Endothelial cell of umbilical vein (primary cell): ENCODE measurements at regions not wholly inside any gene's neighbourhood (a gene's known extent, or its start where the extent isn't known, plus 50 kb on each side); places are given as distances from the start of the nearest gene placed in this dataset.

ENCODE experiments used
- BruUV-seq: library from RNA; stranded (reverse); fragments of 400-500 nt; replicated peaks from 2 replicates; lab custom pipeline; 2021; lab: Mats Ljungman, UMichigan
- CTCF ChIA-PET: fragments of 300-600, 350-600 bp; sonication (Branson Sonifier 250); formaldehyde crosslinking; loops from one replicate; lab custom pipeline; 2021; ENCODE audit warnings: antibody characterized with exemption, inconsistent platforms; lab: Charles Lee
- POLR2A ChIA-PET: fragments of 300-600, 350-600 bp; sonication (Branson Sonifier 250); formaldehyde crosslinking; loops from one replicate; lab custom pipeline; 2021; ENCODE audit warnings: antibody characterized with exemption, inconsistent platforms; lab: Charles Lee
- DNase-seq: peaks from one replicate; pipeline ENCODE4 v3.0.0-alpha.2; 2011; ENCODE audit warnings: low read depth, low spot score
- FAIRE-seq: peaks from 2 replicates; lab custom pipeline; 2011; peaks lifted over from hg19 to GRCh38; lab: Jason Lieb, UNC
- H2AFZ ChIP-seq: 2 replicates; pipeline ENCODE4 v1.6.0; 2012; ENCODE audit warnings: low read depth, low read length, control low read depth, inconsistent platforms
- H3K27ac ChIP-seq: 2 replicates; pipeline ENCODE4 v1.5.1; 2011; ENCODE audit warnings: low read depth, mild to moderate bottlenecking, control low read depth, low read length, moderate library complexity; ENCODE audit not compliant: insufficient read depth
- H3K27me3 ChIP-seq, 2 experiments: 2 replicates each; pipeline versions ENCODE4 v1.6.0 to v1.6.1; 2011; ENCODE audit warnings: low read length in 2 of 2, mixed read lengths in 1 of 2; ENCODE audit not compliant: control insufficient read depth in 2 of 2, insufficient read depth in 2 of 2
- H3K36me3 ChIP-seq, 2 experiments: 2 replicates in 1 of 2; 3 replicates in 1 of 2; pipeline ENCODE4 v1.5.1; 2011; ENCODE audit warnings: low read length in 2 of 2, mild to moderate bottlenecking in 1 of 2, moderate library complexity in 1 of 2; ENCODE audit not compliant: control insufficient read depth in 2 of 2, insufficient read depth in 2 of 2; ENCODE audit errors: extremely low read depth in 1 of 2
- H3K4me1 ChIP-seq: 3 replicates; pipeline ENCODE4 v1.5.1; 2011; ENCODE audit warnings: mild to moderate bottlenecking, low read length; ENCODE audit not compliant: control insufficient read depth, insufficient read depth; ENCODE audit errors: extremely low read depth
- H3K4me2 ChIP-seq: 2 replicates; pipeline ENCODE4 v1.6.1; 2011; ENCODE audit warnings: low read length, control low read depth, mixed read lengths; ENCODE audit not compliant: insufficient read depth
- H3K4me3 ChIP-seq, 3 experiments: fragments of 200-600 bp in 1 of 3; sonication (generic), shearing (Covaris generic) in 1 of 3; replicated peaks in 1 of 3; 2 replicates each; pipeline ENCODE4 v1.5.1; 2011 to 2016; ENCODE audit warnings: control low read depth in 3 of 3, low read length in 3 of 3, mild to moderate bottlenecking in 2 of 3, inconsistent platforms in 1 of 3, low read depth in 1 of 3, moderate library complexity in 1 of 3; ENCODE audit not compliant: insufficient read depth in 1 of 3
- H3K79me2 ChIP-seq: 2 replicates; pipeline ENCODE4 v1.6.0; 2012; ENCODE audit warnings: low read length, inconsistent platforms; ENCODE audit not compliant: control insufficient read depth, insufficient read depth
- H3K9ac ChIP-seq: replicated peaks from 2 replicates; pipeline ENCODE3; 2011; ENCODE audit warnings: low read length, control low read depth; ENCODE audit not compliant: insufficient read depth; ENCODE audit errors: extremely low read depth
- H3K9me1 ChIP-seq: replicated peaks from 3 replicates; pipeline ENCODE4 v1.6.0; 2011; ENCODE audit warnings: mild to moderate bottlenecking, low read length; ENCODE audit not compliant: control insufficient read depth, insufficient read depth; ENCODE audit errors: extremely low read depth
- H3K9me3 ChIP-seq: replicated peaks from 2 replicates; pipeline ENCODE4 v1.5.1; 2012; ENCODE audit warnings: low read length, inconsistent platforms; ENCODE audit not compliant: control insufficient read depth, insufficient read depth
- H4K20me1 ChIP-seq: replicated peaks from 2 replicates; pipeline ENCODE3; 2011; ENCODE audit warnings: mild to moderate bottlenecking, low read length; ENCODE audit not compliant: control insufficient read depth, insufficient read depth; ENCODE audit errors: extremely low read depth
- EZH2 ChIP-seq: IDR thresholded peaks from 2 replicates; pipeline ENCODE4 v1.6.1; 2012; ENCODE audit warnings: borderline replicate concordance, low read depth, mild to moderate bottlenecking, moderate library complexity, low read length, inconsistent platforms; ENCODE audit not compliant: severe bottlenecking
- FOS ChIP-seq: IDR thresholded peaks from 2 replicates; pipeline ENCODE4 v1.6.1; 2011; ENCODE audit warnings: mild to moderate bottlenecking, low read length, moderate library complexity, borderline replicate concordance; ENCODE audit not compliant: insufficient read depth
- GATA2 ChIP-seq: IDR thresholded peaks from 2 replicates; pipeline ENCODE4 v1.7.0; 2011; ENCODE audit warnings: low read depth, mild to moderate bottlenecking, moderate library complexity, mixed read lengths, low read length; ENCODE audit not compliant: insufficient read length, insufficient read depth
- JUN ChIP-seq: IDR thresholded peaks from 2 replicates; pipeline ENCODE4 v1.6.1; 2011; ENCODE audit warnings: borderline replicate concordance, low read depth; ENCODE audit not compliant: insufficient read length, insufficient read depth
- MYC ChIP-seq: IDR thresholded peaks from one replicate; pipeline ENCODE4 v1.6.1; 2011; ENCODE audit warnings: mild to moderate bottlenecking, low read depth, low read length
- POLR2A ChIP-seq: IDR thresholded peaks from 2 replicates; pipeline ENCODE4 v1.6.1; 2012; ENCODE audit warnings: low read depth, mild to moderate bottlenecking, control low read depth, low read length
- POLR2AphosphoS5 ChIP-seq: IDR thresholded peaks from 2 replicates; pipeline ENCODE4 v1.6.1; 2012; ENCODE audit warnings: low read depth, mild to moderate bottlenecking, control low read depth, low read length, moderate library complexity; ENCODE audit not compliant: insufficient read depth
- dilution Hi-C: fragments of 300-500 bp; cut with MboI; formaldehyde crosslinking; loops from one replicate; pipeline ENCODE4 v1.15.0; 2019; ENCODE audit warnings: low sequenced_read_pairs; ENCODE audit not compliant: extremely low pct_ligation_motif_present
- intact Hi-C: fragments of 100-400 bp; cut with micrococcal nuclease; formaldehyde crosslinking; loops from one replicate; pipeline ENCODE4 v1.10.0; 2022
- TF ChIP-seq, protein P1 (sequence below), 2 donors: IDR thresholded peaks; 1 replicate in 1 of 2; 2 replicates in 1 of 2; pipeline ENCODE4 v1.5.1; 2011; ENCODE audit warnings: low read length in 2 of 2, mild to moderate bottlenecking in 2 of 2, moderate library complexity in 2 of 2, control low read depth in 1 of 2, inconsistent platforms in 1 of 2, low read depth in 1 of 2; ENCODE audit not compliant: insufficient read depth in 1 of 2; ENCODE audit errors: extremely low read depth in 1 of 2
- TF ChIP-seq, protein P2 (sequence below): IDR thresholded peaks from 2 replicates; pipeline ENCODE4 v1.6.1; 2011; ENCODE audit not compliant: insufficient read depth, insufficient read length

DNA sequence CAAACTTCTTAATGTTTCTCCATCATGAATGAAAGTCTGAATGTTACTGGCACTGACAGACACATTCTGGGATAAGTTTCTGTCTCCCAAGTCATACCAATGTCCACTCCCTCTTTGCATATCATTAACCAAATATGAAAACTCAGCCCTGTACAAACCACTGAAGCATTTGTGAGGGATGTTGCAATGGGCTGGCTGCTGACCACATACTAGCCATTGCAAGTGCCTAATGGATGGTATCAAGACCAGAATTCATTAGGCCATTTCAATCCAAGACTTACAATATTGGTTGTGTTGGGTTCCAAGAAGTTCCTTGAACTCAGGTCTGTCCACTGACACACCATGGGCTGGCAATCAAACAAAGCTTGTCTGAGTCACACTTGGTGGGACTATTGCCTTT is 73.8 kb downstream of the CBLN2 start:
- dilution Hi-C loops (no loop called here), intact Hi-C loops (no loop called here)
- no peak overlapping the region for H3K9ac ChIP-seq
- H3K9me1 ChIP-seq: no peaks in the 10 kb centered on the region
- no peaks in the 10 kb centered on the region for H3K36me3 ChIP-seq
- H3K27ac ChIP-seq: no peak overlapping the region
- no peaks in the 10 kb centered on the region for H3K4me1 ChIP-seq
- no peak overlapping the region for H3K4me2 ChIP-seq
- H2AFZ ChIP-seq: no peak overlapping the region
- no peak for FAIRE-seq
- ChIA-PET CTCF (no interaction called here), POLR2A (no interaction called here)
- no peak overlapping the region for H3K4me3 ChIP-seq
- no peak for DNase-seq
- H4K20me1 ChIP-seq: no peaks in the 10 kb centered on the region
- H3K9me3 ChIP-seq: no peaks in the 10 kb centered on the region
- TF ChIP-seq POLR2AphosphoS5 (no peak), FOS (no peak), POLR2A (no peak), GATA2 (no peak), JUN (no peak)
- H3K27me3 ChIP-seq: no peaks in the 10 kb centered on the region
- no TSS peak for BruUV-seq
- no peaks in the 10 kb centered on the region for H3K79me2 ChIP-seq

DNA sequence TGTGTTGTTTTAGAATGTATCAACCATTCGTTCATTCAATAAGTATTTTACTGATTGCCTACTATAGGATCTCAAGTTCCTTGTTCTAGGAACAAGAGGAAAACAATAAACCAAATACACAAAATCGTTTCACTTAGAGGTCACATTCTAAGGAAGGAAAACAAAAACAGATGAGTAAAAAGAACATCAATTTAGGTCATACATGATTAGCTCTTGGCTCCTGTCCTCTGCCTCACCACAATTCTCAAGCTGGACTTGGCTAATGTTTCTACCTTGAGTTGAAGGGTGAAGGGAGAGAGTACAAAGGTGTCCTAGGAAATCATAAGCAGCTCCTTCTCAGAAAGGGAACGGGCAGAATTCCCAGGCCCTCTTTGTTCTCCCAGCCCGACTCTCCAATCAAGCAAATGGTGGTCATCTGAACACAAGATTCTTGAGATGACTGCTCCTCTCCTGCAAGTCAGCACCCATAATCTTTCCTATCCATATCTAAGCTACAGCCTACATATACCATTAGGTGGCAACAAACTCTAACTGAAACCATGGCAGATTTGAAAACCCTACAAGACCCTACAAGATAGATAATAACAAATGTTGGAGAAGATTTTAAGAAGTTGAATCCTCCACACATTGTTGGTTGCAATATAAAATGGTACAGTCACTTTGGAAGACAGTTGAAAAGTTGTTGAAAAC is 76.0 kb downstream of the CBLN2 start:
- BruUV-seq: no TSS peak
- CTCF ChIA-PET: no interaction called here
- intact Hi-C loops: no loop called here

More for the DNA sequence above, 76.0 kb downstream of the CBLN2 start:
- no peak overlapping the region for H3K27ac ChIP-seq
- TF ChIP-seq MYC (no peak), GATA2 (no peak), FOS (no peak), POLR2AphosphoS5 (no peak), EZH2 (no peak), JUN (no peak), POLR2A (no peak)
- TF ChIP-seq, protein P1, sequence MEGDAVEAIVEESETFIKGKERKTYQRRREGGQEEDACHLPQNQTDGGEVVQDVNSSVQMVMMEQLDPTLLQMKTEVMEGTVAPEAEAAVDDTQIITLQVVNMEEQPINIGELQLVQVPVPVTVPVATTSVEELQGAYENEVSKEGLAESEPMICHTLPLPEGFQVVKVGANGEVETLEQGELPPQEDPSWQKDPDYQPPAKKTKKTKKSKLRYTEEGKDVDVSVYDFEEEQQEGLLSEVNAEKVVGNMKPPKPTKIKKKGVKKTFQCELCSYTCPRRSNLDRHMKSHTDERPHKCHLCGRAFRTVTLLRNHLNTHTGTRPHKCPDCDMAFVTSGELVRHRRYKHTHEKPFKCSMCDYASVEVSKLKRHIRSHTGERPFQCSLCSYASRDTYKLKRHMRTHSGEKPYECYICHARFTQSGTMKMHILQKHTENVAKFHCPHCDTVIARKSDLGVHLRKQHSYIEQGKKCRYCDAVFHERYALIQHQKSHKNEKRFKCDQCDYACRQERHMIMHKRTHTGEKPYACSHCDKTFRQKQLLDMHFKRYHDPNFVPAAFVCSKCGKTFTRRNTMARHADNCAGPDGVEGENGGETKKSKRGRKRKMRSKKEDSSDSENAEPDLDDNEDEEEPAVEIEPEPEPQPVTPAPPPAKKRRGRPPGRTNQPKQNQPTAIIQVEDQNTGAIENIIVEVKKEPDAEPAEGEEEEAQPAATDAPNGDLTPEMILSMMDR (IDR thresholded peaks at IDR 0.05; ENCODE audit: extremely low read depth in 1 of 2, insufficient read depth in 1 of 2, low read depth in 1 of 2, low read length in 2 of 2): no peak
- TF ChIP-seq, protein P2, sequence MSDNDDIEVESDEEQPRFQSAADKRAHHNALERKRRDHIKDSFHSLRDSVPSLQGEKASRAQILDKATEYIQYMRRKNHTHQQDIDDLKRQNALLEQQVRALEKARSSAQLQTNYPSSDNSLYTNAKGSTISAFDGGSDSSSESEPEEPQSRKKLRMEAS: no peak
- DNase-seq: no peak
- no peaks in the 10 kb centered on the region for H4K20me1 ChIP-seq
- dilution Hi-C loops: no loop called here
- no peaks in the 10 kb centered on the region for H3K36me3 ChIP-seq
- H3K4me2 ChIP-seq: no peak overlapping the region
- no peak overlapping the region for H3K9ac ChIP-seq
- no peaks in the 10 kb centered on the region for H3K9me3 ChIP-seq
- no peak overlapping the region for H2AFZ ChIP-seq
- POLR2A ChIA-PET: no interaction called here
- H3K4me3 ChIP-seq: no peak overlapping the region
- H3K27me3 ChIP-seq: no peaks in the 10 kb centered on the region
- no peaks in the 10 kb centered on the region for H3K9me1 ChIP-seq
- H3K4me1 ChIP-seq: no peaks in the 10 kb centered on the region
- no peak for FAIRE-seq
- H3K79me2 ChIP-seq: no peaks in the 10 kb centered on the region
